Endometrium (tissue), 2 donors: ENCODE measurements at regions not wholly inside any gene's neighbourhood (a gene's known extent, or its start where the extent isn't known, plus 50 kb on each side); places are given as distances from the start of the nearest gene placed in this dataset.
"Not testable (repeated sequence)": the region's sequence is repeated elsewhere in the genome, so short reads cannot be mapped to it uniquely, and the experiment has no call there.

Source experiments
- FAIRE-seq: peaks from 2 replicates; lab custom pipeline; 2012; peaks lifted over from hg19 to GRCh38; lab: Jason Lieb, UNC
- donor health status: control.
- donor health status: control.

DNA sequence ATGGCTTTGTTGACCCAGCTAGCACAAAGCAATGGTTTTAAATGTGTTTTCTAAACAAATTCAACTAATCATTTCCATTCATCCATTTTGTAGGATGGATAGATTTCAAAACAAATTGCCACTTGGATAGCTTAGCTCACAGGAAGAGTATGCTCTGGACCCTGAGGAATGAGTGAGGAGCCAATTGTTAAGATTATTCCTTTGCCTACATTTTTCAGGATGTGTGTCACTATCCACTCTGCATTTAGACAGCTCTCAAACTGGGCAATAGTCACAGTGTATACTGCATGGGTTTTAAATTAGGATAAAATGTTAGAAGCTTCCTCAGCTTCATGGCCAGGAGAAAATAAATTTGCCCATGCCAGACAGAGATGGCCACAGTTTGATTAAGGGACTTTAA is 605.6 kb upstream of the TEX47 start:
- FAIRE-seq, result no peak

DNA sequence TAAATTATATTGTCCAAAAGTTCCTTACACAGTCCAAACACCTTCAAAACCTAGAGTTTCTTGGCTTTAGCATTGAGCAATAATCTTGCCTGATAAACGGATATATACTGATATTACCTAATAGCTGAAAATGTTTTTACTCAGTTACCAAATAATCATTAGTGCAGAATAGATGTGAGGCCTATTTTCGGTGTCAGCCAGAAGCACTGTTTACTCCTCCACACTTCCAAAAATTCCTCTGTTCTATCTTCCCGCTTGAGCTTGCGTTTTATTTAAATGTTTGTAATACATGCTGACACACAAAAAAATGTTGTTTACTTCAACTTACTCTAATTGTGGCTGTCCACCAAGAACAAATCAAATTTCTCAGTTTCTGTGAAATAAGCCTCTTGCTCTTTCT is 606.2 kb upstream of the TEX47 start:
- peak; percentile 93 for FAIRE-seq

DNA sequence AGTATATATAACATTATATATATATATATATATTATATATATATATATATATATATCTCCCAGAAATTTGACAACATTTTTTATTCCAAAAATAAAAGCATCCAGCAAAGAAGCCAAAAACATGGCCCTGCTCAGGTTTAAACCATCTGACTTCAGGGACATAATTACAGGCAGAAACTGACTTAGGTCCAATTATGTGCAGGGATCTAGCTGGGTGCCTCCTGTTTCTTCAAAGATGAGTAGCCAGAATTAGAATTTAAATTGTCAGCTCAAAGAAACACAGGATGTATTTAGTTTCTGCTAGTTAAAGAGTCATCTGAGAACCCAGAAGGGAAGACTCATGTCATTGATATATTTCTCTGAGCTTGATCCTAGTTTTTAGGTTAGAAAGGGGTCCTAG is 656.4 kb upstream of the TEX47 start:
- no peak for FAIRE-seq

DNA sequence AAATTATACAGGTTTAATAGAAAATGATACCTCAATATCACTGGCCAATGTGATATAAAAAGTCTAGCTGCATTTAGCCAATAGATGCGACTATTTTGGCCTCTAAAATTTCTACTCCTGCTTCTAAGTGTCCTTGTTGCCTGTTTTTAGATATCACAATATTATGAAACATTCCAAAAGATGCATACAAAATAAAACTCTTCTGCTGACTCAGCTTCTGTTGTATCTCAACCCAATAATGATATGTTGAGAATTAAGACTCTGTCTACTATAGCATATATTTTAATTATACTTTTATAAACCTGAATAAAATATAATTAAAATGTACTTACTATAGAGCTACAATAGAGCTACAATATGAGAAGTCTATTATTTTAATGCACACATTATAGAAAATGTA is 661.0 kb upstream of the TEX47 start:
- FAIRE-seq, result no peak

DNA sequence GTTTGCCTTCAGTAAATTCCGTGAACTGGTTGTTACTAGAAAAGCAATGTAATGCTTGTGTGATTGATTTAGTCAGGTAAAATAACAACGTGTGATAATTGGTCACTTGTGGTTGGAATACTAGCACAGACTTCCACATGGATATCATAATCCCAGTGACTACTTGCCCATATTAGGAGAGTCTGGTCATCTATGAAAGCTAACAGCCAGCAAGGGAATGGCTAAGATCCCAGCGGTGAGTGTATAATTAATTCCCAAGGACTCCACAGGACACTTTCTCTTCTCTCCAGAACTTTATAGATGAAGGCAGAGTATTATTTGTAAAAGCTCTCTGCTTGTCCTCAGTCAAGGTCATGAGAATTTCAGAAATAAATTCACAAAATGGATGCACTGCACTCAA is 662.6 kb upstream of the TEX47 start:
- FAIRE-seq, result no peak

DNA sequence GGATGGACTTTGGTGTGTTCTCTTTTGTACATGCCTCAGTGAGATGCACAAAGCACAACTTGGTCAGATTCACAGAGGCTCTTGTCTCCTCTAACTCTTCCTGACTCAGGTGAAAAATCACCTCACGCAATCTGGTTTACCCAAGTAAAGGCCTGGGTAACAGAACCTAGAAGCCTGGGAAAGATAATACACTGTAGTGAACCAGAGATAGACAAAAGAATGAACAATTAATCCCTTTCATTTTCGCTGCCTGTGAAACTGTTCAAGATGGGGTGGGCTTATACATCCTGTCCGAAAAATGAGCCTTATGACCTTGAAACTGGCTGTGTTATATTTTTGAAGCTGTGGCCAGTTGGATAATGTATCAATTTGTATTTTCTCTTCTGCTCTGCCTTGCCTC is 678.9 kb upstream of the TEX47 start:
- FAIRE-seq, result no peak

DNA sequence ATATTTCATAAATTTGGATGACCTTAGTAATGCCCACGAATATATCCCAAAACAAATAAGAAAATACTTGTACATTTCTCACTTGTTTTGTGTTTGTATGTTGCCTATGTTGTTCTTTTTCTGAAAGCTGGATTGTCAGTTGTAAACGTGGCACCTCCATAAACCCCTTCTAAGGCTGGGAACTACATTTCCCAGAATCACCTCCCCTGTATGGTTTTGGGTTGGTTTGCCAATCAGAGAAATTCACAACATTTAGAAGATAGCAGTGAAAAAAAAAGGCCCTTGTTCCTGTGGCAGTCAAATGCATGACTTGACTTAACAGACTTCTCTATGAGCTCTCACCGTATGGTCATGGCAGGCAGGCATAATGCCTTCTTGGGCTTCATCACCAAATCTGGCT is 676.3 kb upstream of the STEAP1 start:
- FAIRE-seq, result no peak

DNA sequence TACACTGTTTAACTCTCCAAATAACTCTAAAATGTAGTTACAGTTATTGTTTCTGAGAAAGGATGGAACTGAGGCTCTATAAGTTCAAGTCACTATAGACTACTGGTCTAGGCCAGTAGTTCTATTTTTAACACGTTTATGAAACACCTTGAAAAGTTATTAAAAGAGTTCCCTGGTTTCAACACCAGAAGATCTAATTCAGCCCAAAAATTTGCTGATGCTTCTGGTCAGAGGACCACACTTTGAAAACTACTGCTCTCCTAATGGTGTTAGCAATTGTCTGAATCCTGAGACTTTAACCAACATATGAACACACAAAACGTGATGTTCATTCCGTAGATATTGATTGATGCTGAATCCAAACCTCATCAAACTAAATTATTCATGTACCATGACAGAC is 658.6 kb upstream of the STEAP1 start:
- no peak for FAIRE-seq

DNA sequence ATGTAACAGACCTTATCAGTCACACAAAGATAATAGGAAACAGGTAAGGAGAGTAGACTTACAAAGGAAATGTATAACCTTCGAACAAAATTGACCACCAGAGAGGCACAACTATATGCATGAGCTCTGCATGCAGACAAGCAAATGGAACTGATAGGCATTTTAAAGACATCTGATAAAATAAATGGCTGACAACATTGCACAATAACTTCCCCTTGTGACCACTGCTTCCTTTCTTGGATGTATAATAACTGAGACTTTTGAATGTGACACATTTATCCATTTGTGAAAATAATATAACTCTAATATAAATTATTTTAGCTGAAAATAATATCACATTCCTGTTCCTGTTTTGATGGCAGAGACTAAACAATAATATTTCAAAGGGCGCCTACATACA is 654.2 kb upstream of the STEAP1 start:
- no peak for FAIRE-seq

DNA sequence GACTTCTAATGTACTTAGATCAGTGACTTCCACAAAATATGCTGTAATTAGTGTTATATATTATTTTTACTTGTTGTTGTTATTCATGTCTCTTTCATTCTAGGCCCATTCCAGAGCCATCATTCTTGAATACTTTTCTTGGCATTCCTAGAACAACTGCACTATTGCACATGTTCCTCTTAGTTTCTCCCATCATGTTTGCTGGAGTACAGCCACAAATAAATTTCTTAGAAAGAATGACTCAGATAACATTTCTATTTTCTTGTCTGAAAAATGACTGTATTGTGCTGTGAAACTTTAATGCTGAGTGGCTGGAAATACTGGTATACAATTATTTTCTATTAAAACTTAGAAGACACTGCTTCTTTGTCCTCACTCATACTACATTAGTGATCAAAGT is 651.0 kb upstream of the STEAP1 start:
- FAIRE-seq, result no peak

DNA sequence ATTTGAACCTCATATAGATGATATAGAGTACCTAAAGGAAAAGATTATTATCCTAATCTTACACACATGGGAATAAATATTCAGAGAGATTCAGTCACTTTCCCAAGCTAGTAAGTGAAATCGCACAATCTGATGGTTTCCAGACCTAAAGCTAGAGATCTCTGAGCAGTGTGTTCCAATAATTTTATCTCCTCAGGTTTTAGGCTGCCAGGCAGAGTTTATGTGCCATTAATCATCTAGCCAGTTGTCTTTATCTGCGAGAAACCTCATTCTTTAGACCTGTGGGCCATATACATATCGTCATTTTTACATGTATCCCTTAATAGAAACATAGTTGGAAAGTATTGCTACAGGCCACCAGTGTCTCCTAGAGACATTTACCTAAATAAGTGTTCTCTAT is 647.2 kb upstream of the STEAP1 start:
- no peak for FAIRE-seq

DNA sequence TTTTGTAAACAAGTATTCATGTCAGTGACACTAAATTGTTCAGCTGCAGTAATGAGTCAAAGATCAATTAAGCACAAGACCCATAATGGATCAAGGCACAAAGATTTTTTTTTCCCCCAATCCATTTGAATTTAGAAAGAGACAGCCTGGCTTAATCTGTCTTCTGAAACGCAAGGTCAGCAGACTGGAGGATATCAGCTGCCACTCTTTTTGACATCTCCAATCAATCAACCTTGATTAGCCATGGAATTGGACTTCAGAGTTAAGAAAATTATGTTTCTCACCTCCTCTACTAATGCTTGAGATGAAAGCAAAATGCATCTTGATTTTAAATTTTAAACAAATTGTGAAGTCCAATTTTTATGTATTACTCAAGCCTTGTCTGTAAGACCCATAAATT is 642.4 kb upstream of the STEAP1 start:
- no peak for FAIRE-seq

DNA sequence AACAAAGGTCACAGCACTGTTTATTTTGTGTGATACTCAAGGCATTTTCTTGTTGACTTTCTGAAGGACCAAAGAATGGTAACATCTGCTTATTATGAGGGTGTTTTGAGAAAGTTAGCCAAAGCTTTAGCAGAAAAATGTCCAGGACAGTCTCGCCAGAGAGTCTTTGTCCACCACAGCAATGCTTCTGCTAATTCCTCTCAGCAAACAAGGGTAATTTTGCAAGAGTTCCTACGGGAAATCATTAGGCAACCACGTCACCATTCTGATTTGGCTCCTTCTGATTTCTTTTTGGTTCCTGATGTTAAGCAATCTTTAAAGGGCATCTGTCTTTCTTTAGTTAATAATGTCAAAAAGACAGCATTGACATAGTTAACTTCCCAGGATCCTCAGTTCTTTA is 639.3 kb upstream of the STEAP1 start:
- FAIRE-seq, result no peak

DNA sequence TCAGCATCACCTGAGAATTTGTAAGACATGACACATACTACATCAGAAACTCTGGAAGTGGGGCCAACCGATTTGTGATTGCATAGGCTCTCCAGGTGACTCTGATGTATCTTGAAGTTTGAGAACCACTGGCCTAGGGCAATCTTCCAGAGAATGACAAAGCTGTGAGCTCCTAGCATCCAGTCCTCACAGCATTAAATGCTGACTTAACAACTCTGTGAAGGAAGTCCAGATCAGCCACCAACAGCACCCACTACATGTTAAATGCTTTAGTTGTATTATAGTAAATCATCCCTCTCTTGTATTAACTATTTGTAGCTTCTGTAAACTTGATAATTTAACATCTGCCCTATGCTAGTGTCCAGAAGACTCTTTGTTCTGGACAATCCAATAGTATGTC is 636.5 kb upstream of the STEAP1 start:
- FAIRE-seq, result no peak

DNA sequence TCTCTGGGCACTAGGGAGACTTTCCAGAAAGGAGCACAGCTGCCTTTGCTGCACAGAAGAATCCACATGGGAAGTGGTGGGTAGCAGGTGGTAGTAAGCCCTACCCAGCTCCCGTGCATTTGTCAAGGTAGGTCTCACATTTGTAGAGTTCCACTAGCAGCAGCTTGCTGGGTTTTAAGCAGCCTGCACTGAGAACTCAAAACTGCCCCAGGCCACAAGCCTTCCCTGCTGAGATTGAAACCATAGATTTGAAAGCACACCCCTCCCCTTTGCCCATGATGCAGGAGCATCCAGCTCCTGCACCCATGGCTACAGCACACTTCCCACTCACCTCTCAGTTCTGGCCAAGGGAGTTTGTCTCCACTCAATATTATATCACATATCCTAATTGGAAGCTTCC is 604.5 kb upstream of the STEAP1 start:
- no peak for FAIRE-seq

DNA sequence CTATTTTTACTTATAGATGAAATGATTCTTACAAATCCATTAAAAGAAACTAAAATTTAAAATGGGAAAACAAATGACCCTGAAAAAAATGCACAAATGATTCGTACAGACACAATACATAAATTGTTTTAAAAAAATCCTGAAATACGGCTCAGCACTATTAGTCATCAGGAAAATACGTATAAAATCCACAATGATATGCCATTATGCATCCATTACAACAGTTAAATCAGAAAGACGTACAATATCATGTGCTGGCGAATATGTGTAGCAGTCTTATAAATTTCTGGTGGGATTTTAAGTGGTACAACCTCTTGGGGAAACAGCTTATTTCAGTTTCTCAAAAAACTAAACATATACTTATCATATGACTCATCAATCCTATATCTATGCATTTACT is 600.1 kb upstream of the STEAP1 start:
- no peak for FAIRE-seq

DNA sequence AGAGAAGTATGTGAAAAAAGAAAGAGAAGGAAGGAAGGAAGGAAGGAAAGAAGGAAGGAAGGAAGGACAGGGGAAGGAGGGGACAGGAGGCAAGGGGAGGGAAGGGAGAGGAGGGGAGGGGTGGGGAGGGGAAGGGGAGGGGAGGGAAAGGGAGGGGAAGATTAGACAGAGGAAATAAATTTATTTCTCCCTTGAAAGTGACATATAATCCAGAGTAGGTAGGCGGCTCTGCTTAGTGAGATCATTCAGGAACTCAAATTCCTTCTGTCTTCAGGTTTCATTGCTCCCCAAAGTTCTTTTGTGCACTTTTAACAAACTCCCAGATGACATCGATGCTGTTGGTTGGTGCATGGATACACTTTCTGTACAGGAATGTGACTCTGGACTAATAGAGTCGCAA is 594.7 kb upstream of the STEAP1 start:
- no peak for FAIRE-seq

DNA sequence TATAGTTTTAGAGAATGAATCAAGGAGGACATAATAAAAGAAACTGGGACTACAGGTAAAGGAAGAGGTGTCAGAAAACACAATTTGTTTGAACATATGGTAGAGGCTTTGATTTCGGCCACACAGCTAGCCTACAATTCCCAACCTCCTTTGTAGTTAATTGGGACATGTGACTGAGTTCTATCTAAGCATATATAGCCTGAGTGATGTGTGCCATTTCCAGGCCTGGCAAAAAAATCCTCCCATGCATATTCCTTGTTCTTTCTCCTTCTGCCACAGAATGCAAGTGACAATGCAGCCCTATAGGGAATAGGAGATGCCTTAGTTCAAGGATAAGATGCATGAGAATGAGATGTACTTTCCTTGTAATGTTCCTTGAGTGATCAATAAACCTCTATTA is 590.7 kb upstream of the STEAP1 start:
- FAIRE-seq, result no peak

DNA sequence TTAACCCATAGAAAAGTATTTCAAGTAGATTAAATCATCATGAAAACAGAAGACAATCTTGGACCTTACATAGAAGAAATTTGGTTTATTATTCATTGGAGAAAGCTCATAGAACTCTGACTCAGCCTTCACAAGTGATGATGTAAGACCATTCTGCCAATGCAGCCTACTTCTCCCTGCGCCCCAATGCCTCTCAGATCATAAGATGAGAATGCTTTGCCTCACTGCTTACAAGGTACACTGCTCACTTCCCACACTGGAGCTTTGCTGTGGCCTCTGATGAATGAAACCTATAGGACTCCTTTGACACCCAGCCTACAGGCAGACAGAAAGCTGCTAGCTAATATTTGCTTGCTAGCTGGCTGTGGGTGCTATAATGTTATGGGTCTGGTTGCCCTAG is 569.4 kb upstream of the STEAP1 start:
- no peak for FAIRE-seq

DNA sequence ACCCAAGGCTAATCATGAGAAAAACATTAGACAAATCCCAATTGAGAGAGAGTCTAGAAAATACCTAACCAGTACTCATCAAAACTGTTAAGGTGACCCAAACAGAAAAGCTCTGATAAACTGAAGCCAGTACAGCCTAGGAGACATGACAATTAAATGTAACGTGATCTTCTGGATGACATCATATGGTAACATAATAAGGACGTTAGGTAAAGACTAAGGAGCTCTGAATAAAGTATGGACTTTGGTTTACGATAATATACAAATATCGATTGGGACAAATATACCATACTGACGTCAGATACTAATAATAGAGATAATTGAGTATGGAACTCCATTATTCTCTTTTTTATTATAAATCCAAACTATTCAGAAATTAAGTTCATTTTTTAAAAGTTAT is 561.1 kb upstream of the STEAP1 start:
- no peak for FAIRE-seq

DNA sequence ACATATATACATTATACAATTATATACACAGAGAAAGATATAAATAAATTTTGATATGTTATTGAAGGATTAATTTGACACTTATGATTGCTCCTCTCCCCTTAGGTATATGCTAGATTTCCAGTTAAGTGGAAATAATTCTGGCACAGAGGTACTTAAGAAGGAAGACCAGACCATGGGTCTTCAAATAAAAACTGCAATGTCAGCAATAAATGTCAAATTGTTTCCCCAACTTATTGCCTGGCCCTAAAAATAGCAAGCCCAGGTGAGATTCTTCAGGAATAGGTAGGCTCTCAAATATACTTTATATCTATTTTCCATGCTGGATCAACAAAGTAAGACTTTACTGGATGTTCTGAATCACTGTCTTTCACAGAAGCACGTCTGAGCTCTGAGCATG is 551.3 kb upstream of the STEAP1 start:
- FAIRE-seq, result no peak

DNA sequence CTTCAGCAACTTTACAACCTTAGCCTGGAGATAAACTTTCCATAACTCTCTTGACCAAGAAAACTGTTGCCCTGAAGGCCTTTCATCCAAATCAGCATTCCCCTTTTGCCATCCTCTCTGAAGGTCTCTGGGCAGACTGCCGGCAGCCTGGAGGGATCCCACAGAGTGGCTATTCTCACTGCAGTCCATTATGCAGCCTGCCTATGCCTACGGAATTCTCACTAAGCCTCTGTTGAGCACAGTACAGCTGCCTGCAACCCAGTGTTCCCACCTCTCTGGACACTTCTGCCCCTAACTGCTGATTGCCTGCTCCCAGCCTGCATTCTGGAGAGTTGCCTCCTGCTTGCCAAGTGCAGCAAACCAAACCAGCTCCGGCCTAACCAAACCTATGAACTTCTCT is 548.9 kb upstream of the STEAP1 start:
- no peak for FAIRE-seq

DNA sequence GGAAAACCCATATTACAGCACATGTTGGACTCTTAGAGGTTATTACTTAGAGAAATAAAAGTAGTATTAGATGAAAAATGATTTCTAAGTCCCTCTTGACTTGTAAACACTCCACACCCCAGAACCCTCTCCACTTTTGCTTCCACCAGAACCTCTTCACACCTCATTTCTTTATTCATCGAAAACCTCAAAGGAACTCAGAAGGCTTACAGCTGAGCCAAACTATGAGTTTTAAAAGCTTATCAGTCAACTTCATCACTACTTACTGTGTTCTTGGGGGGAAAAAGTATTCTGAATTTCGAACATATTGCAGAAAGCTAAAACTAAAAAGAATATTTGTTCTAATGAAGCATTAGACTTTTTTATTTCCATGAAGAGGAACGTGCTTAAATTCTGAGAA is 547.8 kb upstream of the STEAP1 start:
- no peak for FAIRE-seq

DNA sequence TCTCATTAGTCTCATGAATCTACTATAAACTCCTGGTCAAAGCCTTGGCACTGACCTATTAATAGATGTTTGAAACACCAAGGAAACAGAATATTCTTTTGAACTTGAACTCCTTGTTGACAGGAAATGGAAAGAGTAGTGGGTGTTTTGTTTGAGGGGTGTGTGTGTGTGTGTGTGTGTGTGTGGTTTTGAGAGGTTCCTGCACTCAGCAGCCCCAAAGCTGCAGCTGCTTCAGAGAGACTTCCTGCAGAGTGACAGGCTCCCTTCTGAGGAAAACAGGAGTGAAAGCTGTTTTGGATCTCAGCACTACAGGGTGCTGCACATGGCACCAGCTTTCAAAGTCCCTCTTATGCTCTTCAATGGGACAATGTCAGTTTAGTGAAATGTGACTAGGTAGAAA is 546.5 kb upstream of the STEAP1 start:
- no peak for FAIRE-seq

DNA sequence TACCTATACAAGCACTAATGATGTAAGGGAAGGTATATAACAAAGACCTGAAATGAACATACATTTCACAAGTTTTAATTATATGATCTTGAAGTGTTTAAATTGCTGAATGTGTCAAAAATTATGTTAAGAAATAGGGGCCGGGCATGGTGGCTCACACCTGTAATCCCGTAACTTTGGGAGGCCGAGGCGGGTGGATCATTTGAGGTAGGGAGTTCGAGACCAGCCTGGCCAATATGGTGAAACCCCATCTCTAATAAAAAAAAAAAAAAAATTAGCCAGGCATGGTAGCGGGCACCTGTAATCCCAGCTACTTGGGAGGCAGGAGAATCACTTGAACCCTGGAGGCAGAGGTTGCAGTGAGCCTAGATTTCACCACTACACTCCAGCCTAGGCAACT is 537.4 kb upstream of the STEAP1 start:
- not testable (repeated sequence) for FAIRE-seq

DNA sequence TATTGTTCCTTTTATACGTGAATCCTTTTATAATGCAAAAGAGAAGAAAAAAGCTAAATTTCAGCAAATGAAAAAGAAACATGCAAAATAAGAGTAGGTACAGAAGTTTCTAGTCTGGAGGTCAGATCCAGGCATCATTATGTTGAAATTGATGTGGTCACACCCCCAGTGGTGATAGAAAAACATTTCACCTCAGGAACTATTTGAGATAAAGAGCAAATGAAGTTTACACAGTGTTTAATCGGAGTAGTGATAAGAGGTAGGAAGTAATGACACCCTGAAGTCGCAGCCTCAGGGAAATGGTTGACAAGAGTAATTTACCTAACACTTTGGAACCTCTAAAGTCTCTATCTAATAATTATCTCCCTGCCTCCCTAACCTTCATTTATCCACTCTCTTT is 536.0 kb upstream of the STEAP1 start:
- no peak for FAIRE-seq
